Thymus (tissue), 11 donors: ENCODE measurements at regions not wholly inside any gene's neighbourhood (a gene's known extent, or its start where the extent isn't known, plus 50 kb on each side); places are given as distances from the start of the nearest gene placed in this dataset.
"Not testable (repeated sequence)": the region's sequence is repeated elsewhere in the genome, so short reads cannot be mapped to it uniquely, and the experiment has no call there.

Experiments used
- DNase-seq, 9 donors: peaks; one replicate each; pipeline ENCODE4 v3.0.0-alpha.2; 2013; ENCODE audit warnings: low spot score in 9 of 9, low read depth in 6 of 9, missing footprints in 1 of 9
- H3K27ac ChIP-seq, 2 donors: one replicate each; pipeline ENCODE4 v1.5.1; 2013; ENCODE audit warnings: control low read depth in 1 of 2, low read depth in 1 of 2, low read length in 1 of 2, mild to moderate bottlenecking in 1 of 2, moderate library complexity in 1 of 2
- H3K27me3 ChIP-seq, 2 donors: one replicate each; pipeline ENCODE4 v1.5.1; 2013; ENCODE audit warnings: low read length in 1 of 2; ENCODE audit not compliant: control insufficient read depth in 2 of 2, insufficient read depth in 1 of 2
- H3K36me3 ChIP-seq, 2 donors: one replicate each; pipeline ENCODE4 v1.5.1; 2013; ENCODE audit warnings: low read length in 1 of 2, mild to moderate bottlenecking in 1 of 2, moderate library complexity in 1 of 2; ENCODE audit not compliant: control insufficient read depth in 2 of 2, insufficient read depth in 2 of 2
- H3K4me1 ChIP-seq, 2 donors: one replicate each; pipeline ENCODE4 v1.5.1; 2013; ENCODE audit warnings: low read length in 2 of 2; ENCODE audit not compliant: control insufficient read depth in 2 of 2, insufficient read depth in 2 of 2
- H3K4me3 ChIP-seq, 2 donors: one replicate each; pipeline ENCODE4 v1.5.1; 2013; ENCODE audit warnings: low read length in 2 of 2, control low read depth in 1 of 2, mild to moderate bottlenecking in 1 of 2
- H3K9me3 ChIP-seq, 2 donors: one replicate each; pipeline ENCODE4 v1.5.1; 2013; ENCODE audit warnings: low read length in 1 of 2, mild to moderate bottlenecking in 1 of 2; ENCODE audit not compliant: control insufficient read depth in 2 of 2, insufficient read depth in 1 of 2
- WGBS: extraction: QIAGEN DNeasy Blood & Tissue Kit; methylation state at CpG from one replicate; pipeline ENCODE4 v1.1.7; 2013; 5-methylcytosine and 5-hydroxymethylcytosine counted together
- donor health status: healthy.

GRCh38 chr15:20473465-20473864, 68.1 kb downstream of the GOLGA6L6 start:
- not testable (repeated sequence) for H3K27ac ChIP-seq, H3K4me1 ChIP-seq, H3K27me3 ChIP-seq, H3K4me3 ChIP-seq, DNase-seq, H3K9me3 ChIP-seq, H3K36me3 ChIP-seq
- WGBS = no CpG with 5 or more reads among the region's 2 CpGs

DNA sequence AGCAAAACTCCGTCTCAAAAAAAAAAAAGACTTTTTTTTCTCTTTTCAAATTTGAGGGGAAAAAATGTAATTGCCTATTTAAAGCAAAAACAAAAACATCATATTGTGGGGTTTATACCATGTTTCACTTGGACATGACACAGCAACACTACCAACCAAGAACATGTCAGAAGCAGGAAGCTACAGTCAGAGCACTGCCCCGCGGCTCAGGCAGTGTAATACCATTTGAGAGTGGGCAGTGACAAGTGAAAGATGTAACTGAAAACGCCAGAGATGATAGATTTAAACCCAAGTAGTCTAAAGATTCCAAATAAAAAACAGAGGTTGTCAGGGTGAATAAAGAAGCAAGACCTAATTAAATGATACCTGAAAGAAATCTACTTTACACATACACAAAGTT, 68.6 kb downstream of the GOLGA6L6 start:
- WGBS = 86% methylated on average over 3 of the region's 4 CpGs
- H3K4me1 ChIP-seq, H3K4me3 ChIP-seq, H3K9me3 ChIP-seq, H3K27ac ChIP-seq, H3K36me3 ChIP-seq, DNase-seq, H3K27me3 ChIP-seq: not testable (repeated sequence)

DNA sequence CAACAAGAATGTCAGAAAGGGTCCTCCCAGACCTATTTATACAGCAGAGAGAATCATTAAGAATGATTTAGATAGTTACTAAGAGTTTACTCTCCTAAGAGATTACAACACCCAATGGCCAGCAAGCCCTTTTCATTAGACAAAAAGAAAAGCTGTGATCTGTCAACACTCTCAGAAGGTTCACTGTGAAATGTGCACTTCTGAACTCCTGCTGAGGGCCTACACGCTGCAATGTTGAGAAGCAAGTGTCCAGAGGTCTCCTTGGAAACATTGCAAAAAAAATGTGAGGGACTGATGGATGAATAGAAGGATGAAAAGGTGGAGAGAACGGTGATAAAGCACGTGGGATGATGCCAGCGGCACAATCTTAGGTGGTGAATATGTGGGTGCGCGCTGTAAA, 70.8 kb downstream of the GOLGA6L6 start:
- H3K9me3 ChIP-seq, H3K4me3 ChIP-seq, H3K27ac ChIP-seq, H3K27me3 ChIP-seq, H3K4me1 ChIP-seq, H3K36me3 ChIP-seq, DNase-seq: not testable (repeated sequence)
- WGBS = no CpG with 5 or more reads among the region's 6 CpGs

GRCh38 chr15:20441138-20441537, 100.5 kb downstream of the GOLGA6L6 start:
- 85% methylated on average over 2 of the region's 3 CpGs for WGBS
- not testable (repeated sequence) for H3K4me1 ChIP-seq, DNase-seq, H3K9me3 ChIP-seq, H3K27me3 ChIP-seq, H3K4me3 ChIP-seq, H3K27ac ChIP-seq, H3K36me3 ChIP-seq

GRCh38 chr15:20440390-20440789, 101.2 kb downstream of the GOLGA6L6 start:
- H3K36me3 ChIP-seq, H3K9me3 ChIP-seq, DNase-seq, H3K4me3 ChIP-seq, H3K4me1 ChIP-seq, H3K27ac ChIP-seq, H3K27me3 ChIP-seq: not testable (repeated sequence)
- WGBS = 88% methylated on average over 11 of the region's 11 CpGs

DNA sequence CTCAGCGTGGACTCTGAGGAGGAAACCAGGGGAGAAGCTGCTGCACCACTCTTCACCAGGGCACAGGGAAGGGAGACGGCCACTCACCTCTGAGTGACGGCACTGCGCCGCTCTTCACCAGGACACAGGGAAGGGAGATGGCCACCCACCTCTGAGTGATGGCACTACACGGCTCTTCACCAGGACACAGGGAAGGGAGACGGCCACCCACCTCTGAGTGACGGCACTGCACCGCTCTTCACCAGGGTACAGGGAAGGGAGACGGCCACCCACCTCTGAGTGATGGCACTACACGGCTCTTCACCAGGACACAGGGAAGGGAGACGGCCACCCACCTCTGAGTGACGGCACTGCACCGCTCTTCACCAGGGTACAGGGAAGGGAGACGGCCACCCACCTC, 102.5 kb downstream of the GOLGA6L6 start:
- H3K4me1 ChIP-seq, H3K36me3 ChIP-seq, H3K27ac ChIP-seq, H3K4me3 ChIP-seq, DNase-seq, H3K27me3 ChIP-seq, H3K9me3 ChIP-seq: not testable (repeated sequence)
- 97% methylated on average over 11 of the region's 15 CpGs for WGBS

- not testable (repeated sequence) for H3K27me3 ChIP-seq, H3K36me3 ChIP-seq, H3K4me1 ChIP-seq, H3K9me3 ChIP-seq, DNase-seq, H3K27ac ChIP-seq, H3K4me3 ChIP-seq
- 94% methylated on average over 5 of the region's 8 CpGs for WGBS
Observed at GRCh38 chr15:20438255-20438654, 103.3 kb downstream of the GOLGA6L6 start.

DNA sequence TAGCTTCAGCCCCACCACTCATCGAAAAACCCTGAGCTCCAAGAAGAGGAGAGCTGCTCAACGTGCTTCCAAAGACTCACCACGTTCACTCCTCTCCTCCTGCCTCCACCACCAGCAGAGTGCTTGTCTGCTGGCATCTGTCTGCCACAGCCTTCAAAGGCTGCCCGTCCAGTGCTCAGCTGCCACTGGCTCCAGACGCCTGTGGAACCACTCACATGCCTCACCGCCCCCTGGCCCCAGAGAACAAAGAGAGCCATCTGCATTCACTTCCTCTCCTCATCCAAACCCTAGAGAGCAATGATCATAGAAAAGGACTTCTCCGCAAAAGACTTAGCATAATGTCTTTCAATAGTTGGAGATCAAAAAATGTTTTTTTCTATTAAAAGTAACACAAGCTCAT, 108.1 kb downstream of the GOLGA6L6 start:
- not testable (repeated sequence) for DNase-seq, H3K9me3 ChIP-seq, H3K4me3 ChIP-seq, H3K4me1 ChIP-seq, H3K27me3 ChIP-seq, H3K36me3 ChIP-seq, H3K27ac ChIP-seq
- WGBS = no CpG with 5 or more reads among the region's 7 CpGs

DNA sequence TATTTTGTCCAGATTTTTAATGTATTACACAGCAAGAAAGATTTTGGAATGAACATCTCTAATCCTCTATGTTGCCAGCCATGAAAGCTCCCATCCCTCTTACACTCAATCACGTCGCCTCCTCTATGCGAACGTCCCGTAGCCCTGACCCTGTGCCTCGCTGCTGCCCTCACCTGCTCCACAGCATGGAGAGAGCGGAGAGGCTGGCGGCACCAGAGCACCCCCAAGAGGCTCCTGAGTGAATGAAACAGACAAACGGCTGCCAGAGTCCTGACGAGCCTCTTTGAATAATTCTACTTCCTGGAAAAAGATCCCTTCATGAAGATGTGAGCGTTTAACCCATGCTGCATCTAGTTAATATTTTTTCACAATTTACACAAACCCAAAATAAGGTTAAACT, 111.1 kb downstream of the GOLGA6L6 start:
- H3K9me3 ChIP-seq, H3K36me3 ChIP-seq, H3K4me3 ChIP-seq, DNase-seq, H3K4me1 ChIP-seq, H3K27me3 ChIP-seq, H3K27ac ChIP-seq: not testable (repeated sequence)
- WGBS = no CpG with 5 or more reads among the region's 11 CpGs

DNA sequence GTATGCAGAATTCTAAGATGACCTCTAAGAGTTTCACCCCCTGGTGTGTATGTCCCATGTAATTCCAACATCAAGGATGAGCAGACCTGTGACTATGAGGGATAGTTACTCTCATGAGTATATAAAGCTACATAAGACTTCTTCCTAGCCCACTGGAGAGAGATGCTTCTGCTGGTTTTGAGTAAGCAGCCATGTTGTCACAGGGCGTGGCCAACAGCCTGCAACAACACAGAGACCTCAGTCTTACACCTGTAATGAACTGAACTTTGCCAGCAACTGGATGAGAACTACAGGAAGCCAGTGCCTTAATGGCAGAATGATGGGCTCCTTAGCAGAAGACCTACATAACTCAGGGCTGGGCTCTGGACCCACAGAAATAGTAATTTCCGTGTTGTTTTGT, 120.9 kb downstream of the GOLGA6L6 start:
- WGBS = 66% methylated on average over 2 of the region's 2 CpGs
- not testable (repeated sequence) for H3K9me3 ChIP-seq, H3K27ac ChIP-seq, H3K4me1 ChIP-seq, H3K27me3 ChIP-seq, DNase-seq, H3K36me3 ChIP-seq, H3K4me3 ChIP-seq
